ENCODE measurements at regions not wholly inside any gene's neighbourhood (a gene's known extent, or its start where the extent isn't known, plus 50 kb on each side); places are given as distances from the start of the nearest gene placed in this dataset.

GRCh38 chr6:146892613-146893401 lies 294.0 kb downstream of the ADGB start:
- Mint-ChIP-seq H3K36me3 (no peaks in the 10 kb centered on the region), H3K4me3 (no peak overlapping the region), H3K27me3 (ENCODE audit: low read depth) (no peaks in the 10 kb centered on the region), H3K9me3 (peaks cover 12% of the 10 kb centered on the region), H3K4me1 (peaks cover 3% of the 10 kb centered on the region), H3K27ac (no peak overlapping the region)
- DNase-seq (ENCODE audit: low spot score) (no peak), ATAC-seq (no peak)
- ChIA-PET CTCF (no interaction called here), POLR2A (no interaction called here)
- TF ChIP-seq ATF3 (CRISPR knock-in tag; conservative IDR thresholded peaks at IDR 0.05) (no peak), RORB (CRISPR knock-in tag; IDR thresholded peaks at IDR 0.05) (no peak), USF1 (CRISPR knock-in tag; IDR thresholded peaks at IDR 0.05) (no peak), SP1 (CRISPR knock-in tag; conservative IDR thresholded peaks at IDR 0.05) (no peak), ZNF232 (CRISPR knock-in tag; IDR thresholded peaks at IDR 0.05) (no peak), JUN (CRISPR knock-in tag; IDR thresholded peaks at IDR 0.05) (no peak), ZNF317 (CRISPR knock-in tag; IDR thresholded peaks at IDR 0.05; ENCODE audit: borderline replicate concordance, low read depth) (no peak), PRDM15 (CRISPR knock-in tag; IDR thresholded peaks at IDR 0.05) (no peak), MAX (CRISPR knock-in tag; IDR thresholded peaks at IDR 0.05) (no peak), ZNF532 (CRISPR knock-in tag; IDR thresholded peaks at IDR 0.05; ENCODE audit: borderline replicate concordance) (no peak), ARID4B (CRISPR knock-in tag; IDR thresholded peaks at IDR 0.05; ENCODE audit: borderline replicate concordance) (no peak), ZNF671 (CRISPR knock-in tag; IDR thresholded peaks at IDR 0.05) (no peak), E2F1 (CRISPR knock-in tag; IDR thresholded peaks at IDR 0.05) (no peak), IRF1 (CRISPR knock-in tag; IDR thresholded peaks at IDR 0.05) (no peak), TCF7 (CRISPR knock-in tag; IDR thresholded peaks at IDR 0.05; ENCODE audit: low read depth) (no peak), SOX15 (CRISPR knock-in tag; IDR thresholded peaks at IDR 0.05) (no peak)

Data from WTC11 (cell line).